ENCODE measurements at regions not wholly inside any gene's neighbourhood (a gene's known extent, or its start where the extent isn't known, plus 50 kb on each side); places are given as distances from the start of the nearest gene placed in this dataset.

GRCh38 chr13:76461484-76461883 lies 424.7 kb downstream of the KCTD12 start:
- TF ChIP-seq CTCF (conservative IDR thresholded peaks at IDR 0.05): no peak
- H3K27ac ChIP-seq: no peak overlapping the region

- H3K27ac ChIP-seq: no peak overlapping the region
- no peak for TF ChIP-seq CTCF (conservative IDR thresholded peaks at IDR 0.05)
Observed at GRCh38 chr13:76459863-76460262, 426.3 kb downstream of the KCTD12 start.

GRCh38 chr13:76455960-76456359 lies 430.2 kb downstream of the KCTD12 start:
- H3K27ac ChIP-seq: no peak overlapping the region
- no peak for TF ChIP-seq CTCF (conservative IDR thresholded peaks at IDR 0.05)

- TF ChIP-seq CTCF (conservative IDR thresholded peaks at IDR 0.05): no peak
- no peak overlapping the region for H3K27ac ChIP-seq
Observed at GRCh38 chr13:76454991-76455390, 431.2 kb downstream of the KCTD12 start.

GRCh38 chr13:76449716-76450115 lies 436.5 kb downstream of the KCTD12 start:
- no peak for TF ChIP-seq CTCF (conservative IDR thresholded peaks at IDR 0.05)

GRCh38 chr13:76446191-76446590 lies 440.0 kb downstream of the KCTD12 start:
- no peak for TF ChIP-seq CTCF (conservative IDR thresholded peaks at IDR 0.05)
- no peak overlapping the region for H3K27ac ChIP-seq

More at GRCh38 chr13:76449716-76450115, 436.5 kb downstream of the KCTD12 start:
- no peak overlapping the region for H3K27ac ChIP-seq

- no peak overlapping the region for H3K27ac ChIP-seq
Observed at GRCh38 chr13:76440568-76440967, 445.6 kb downstream of the KCTD12 start.

More at GRCh38 chr13:76440568-76440967, 445.6 kb downstream of the KCTD12 start:
- no peak for TF ChIP-seq CTCF (conservative IDR thresholded peaks at IDR 0.05)

Measured in VCaP (cell line).